AG10803 (cell line): ENCODE measurements at regions not wholly inside any gene's neighbourhood (a gene's known extent, or its start where the extent isn't known, plus 50 kb on each side); places are given as distances from the start of the nearest gene placed in this dataset.

Source experiments
- DNase-seq: peaks from one replicate; pipeline ENCODE4 v3.0.0; 2010; ENCODE audit warnings: low read depth
- H3K4me3 ChIP-seq: 2 replicates; pipeline ENCODE4 v1.5.1; 2011; ENCODE audit warnings: mild to moderate bottlenecking, low read length, control low read depth
- CTCF ChIP-seq: conservative IDR thresholded peaks from 2 replicates; pipeline ENCODE4 v1.5.1; 2011; ENCODE audit warnings: mild to moderate bottlenecking, low read length, control low read depth, inconsistent platforms

GRCh38 chr4:164027805-164028204 lies 533.3 kb downstream of the TMA16 start:
- DNase-seq, result no peak
- TF ChIP-seq CTCF, result no peak
- H3K4me3 ChIP-seq, result no peak overlapping the region

- no peak overlapping the region for H3K4me3 ChIP-seq
- DNase-seq, result no peak
- TF ChIP-seq CTCF, result no peak
Observed at GRCh38 chr4:164039482-164039881, 545.0 kb downstream of the TMA16 start.

- H3K4me3 ChIP-seq, result no peak overlapping the region
- no peak for DNase-seq
- no peak for TF ChIP-seq CTCF
Observed at GRCh38 chr4:164056426-164057142, 562.1 kb downstream of the TMA16 start.

GRCh38 chr4:164058776-164059445 lies 564.4 kb downstream of the TMA16 start:
- H3K4me3 ChIP-seq, result no peak overlapping the region
- TF ChIP-seq CTCF, result no peak
- DNase-seq, result no peak

GRCh38 chr4:164060456-164060855 lies 566.0 kb downstream of the TMA16 start:
- H3K4me3 ChIP-seq, result no peak overlapping the region
- no peak for DNase-seq
- no peak for TF ChIP-seq CTCF

- no peak for TF ChIP-seq CTCF
- no peak for DNase-seq
- H3K4me3 ChIP-seq, result no peak overlapping the region
Observed at GRCh38 chr4:164068392-164068791, 573.9 kb downstream of the TMA16 start.

- TF ChIP-seq CTCF, result no peak
- H3K4me3 ChIP-seq, result no peak overlapping the region
- DNase-seq, result no peak
Observed at GRCh38 chr4:164070625-164071024, 576.1 kb downstream of the TMA16 start.
